Lower lobe of right lung (tissue), 2 donors: ENCODE measurements at regions not wholly inside any gene's neighbourhood (a gene's known extent, or its start where the extent isn't known, plus 50 kb on each side); places are given as distances from the start of the nearest gene placed in this dataset.
A peak's percentile ranks its signal among the peaks of the same experiment; 100 is the strongest.

Source experiments
- ATAC-seq, 2 donors: fragments of 200-7000 bp; cut with Tn5 transposase; one replicate each; pipeline ENCODE4 v1.9.1; 2020 to 2022; ENCODE audit warnings: mild to moderate bottlenecking in 2 of 2, moderate library complexity in 2 of 2
- DNase-seq: peaks from one replicate; pipeline ENCODE4 v3.0.0-alpha.2; 2020
- H3K27ac ChIP-seq: fragments of 200-600 bp; one replicate; pipeline ENCODE4 v1.8.0; 2022
- H3K27me3 ChIP-seq: fragments of 200-600 bp; one replicate; pipeline ENCODE4 v1.8.0; 2022; ENCODE audit warnings: low read depth
- H3K36me3 ChIP-seq: fragments of 200-600 bp; one replicate; pipeline ENCODE4 v1.8.0; 2022; ENCODE audit warnings: mild to moderate bottlenecking
- H3K4me1 ChIP-seq: fragments of 200-600 bp; one replicate; pipeline ENCODE4 v1.8.0; 2022
- H3K4me3 ChIP-seq: fragments of 200-600 bp; one replicate; pipeline ENCODE4 v1.8.0; 2022; ENCODE audit warnings: mild to moderate bottlenecking
- H3K9me3 ChIP-seq: fragments of 200-600 bp; one replicate; pipeline ENCODE4 v1.8.0; 2022
- intact Hi-C: fragments of 100-400 bp; cut with DNase I; formaldehyde crosslinking; loops from one replicate; pipeline ENCODE4 v1.11.0; 2022
- TF ChIP-seq, protein P1 (sequence below): fragments of 200-600 bp; IDR thresholded peaks from one replicate; pipeline ENCODE4 v1.8.0; 2022; ENCODE audit warnings: antibody characterized with exemption, mild to moderate bottlenecking
- donor health status: DM: no; HTN: yes; CAD: no; lungs with severe emphysema.

DNA sequence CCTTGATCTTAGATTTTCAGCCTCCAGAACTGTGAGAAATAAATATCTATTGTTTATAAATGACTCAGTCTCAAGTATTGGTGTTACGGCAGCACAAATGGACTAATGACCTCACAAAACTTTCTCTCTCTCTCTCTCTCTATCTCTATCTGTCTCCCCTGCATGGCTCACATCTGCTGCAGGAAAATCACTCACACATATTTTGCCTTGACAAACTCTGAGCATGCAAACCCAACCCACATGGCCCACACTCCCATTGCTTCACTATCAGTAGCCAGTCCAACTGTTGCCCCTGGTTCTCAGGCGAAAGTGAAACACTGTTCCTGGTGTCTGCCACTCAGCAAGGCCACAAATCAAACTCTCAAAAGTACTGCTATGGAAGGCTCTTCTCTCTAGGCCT, 66.4 kb upstream of the PIK3R1 start:
- Histone ChIP-seq H3K27ac (no peak overlapping the region), H3K4me1 (no peaks in the 10 kb centered on the region), H3K36me3 (no peaks in the 10 kb centered on the region), H3K27me3 (no peaks in the 10 kb centered on the region), H3K9me3 (no peaks in the 10 kb centered on the region), H3K4me3 (no peak overlapping the region)
- TF ChIP-seq, protein P1, sequence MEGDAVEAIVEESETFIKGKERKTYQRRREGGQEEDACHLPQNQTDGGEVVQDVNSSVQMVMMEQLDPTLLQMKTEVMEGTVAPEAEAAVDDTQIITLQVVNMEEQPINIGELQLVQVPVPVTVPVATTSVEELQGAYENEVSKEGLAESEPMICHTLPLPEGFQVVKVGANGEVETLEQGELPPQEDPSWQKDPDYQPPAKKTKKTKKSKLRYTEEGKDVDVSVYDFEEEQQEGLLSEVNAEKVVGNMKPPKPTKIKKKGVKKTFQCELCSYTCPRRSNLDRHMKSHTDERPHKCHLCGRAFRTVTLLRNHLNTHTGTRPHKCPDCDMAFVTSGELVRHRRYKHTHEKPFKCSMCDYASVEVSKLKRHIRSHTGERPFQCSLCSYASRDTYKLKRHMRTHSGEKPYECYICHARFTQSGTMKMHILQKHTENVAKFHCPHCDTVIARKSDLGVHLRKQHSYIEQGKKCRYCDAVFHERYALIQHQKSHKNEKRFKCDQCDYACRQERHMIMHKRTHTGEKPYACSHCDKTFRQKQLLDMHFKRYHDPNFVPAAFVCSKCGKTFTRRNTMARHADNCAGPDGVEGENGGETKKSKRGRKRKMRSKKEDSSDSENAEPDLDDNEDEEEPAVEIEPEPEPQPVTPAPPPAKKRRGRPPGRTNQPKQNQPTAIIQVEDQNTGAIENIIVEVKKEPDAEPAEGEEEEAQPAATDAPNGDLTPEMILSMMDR = no peak
- DNase-seq (no peak), ATAC-seq (peak in 1 of 2 donors; percentile 14)
- intact Hi-C loops = no loop called here

DNA sequence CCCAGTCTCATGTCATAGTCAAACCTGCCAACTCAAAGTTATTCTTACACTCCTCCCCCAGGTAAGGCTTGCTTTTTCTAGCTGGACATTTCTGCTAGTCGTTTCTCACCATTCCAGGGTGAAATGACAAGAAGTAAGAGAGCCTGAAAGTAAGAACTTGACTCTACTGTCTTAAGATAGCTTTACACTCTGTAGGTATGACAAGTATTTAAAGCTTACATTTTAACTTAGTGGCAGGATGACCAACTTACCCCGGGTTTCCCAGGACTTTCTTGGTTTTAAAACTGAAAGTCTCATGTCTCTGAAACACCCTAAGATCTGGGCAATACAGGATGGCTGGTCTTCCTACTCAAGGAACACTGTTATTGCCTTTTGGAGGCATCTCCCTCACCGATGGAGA, 67.5 kb upstream of the PIK3R1 start:
- Histone ChIP-seq H3K4me1 (no peaks in the 10 kb centered on the region), H3K27me3 (no peaks in the 10 kb centered on the region), H3K36me3 (no peaks in the 10 kb centered on the region), H3K9me3 (no peaks in the 10 kb centered on the region), H3K4me3 (no peak overlapping the region), H3K27ac (no peak overlapping the region)
- intact Hi-C loops = no loop called here
- DNase-seq (no peak), ATAC-seq (no peak)
- TF ChIP-seq, protein P1 = no peak

GRCh38 chr5:68147659-68148058, 67.9 kb upstream of the PIK3R1 start:
- H3K4me3 ChIP-seq = no peak overlapping the region

DNA sequence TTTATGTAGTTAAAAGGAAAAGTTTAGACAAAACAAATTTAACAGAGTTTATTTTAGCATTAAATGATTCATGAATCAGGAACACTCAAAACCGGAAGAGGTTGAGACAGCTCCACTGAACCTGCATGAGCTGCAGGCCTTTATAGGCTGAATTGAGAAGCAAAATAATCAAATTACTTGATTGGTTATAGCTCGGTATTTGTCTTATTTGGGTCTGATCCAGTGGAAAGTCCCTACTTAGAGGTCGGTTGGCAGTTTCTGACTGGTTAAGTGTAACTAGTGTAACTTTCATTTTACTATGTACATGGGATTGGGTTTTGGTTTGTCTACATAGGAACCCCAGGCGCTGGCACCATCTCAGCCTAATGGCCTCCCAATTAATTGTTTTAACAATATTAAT, 74.1 kb upstream of the PIK3R1 start:
- H3K4me3 ChIP-seq = no peak overlapping the region
- intact Hi-C loops = no loop called here
- no peak for DNase-seq
- H3K27me3 ChIP-seq = no peaks in the 10 kb centered on the region
- peak in 1 of 2 donors; percentile 33 for ATAC-seq
- no peaks in the 10 kb centered on the region for H3K36me3 ChIP-seq
- no peaks in the 10 kb centered on the region for H3K4me1 ChIP-seq
- no peak overlapping the region for H3K27ac ChIP-seq
- no peaks in the 10 kb centered on the region for H3K9me3 ChIP-seq
- TF ChIP-seq, protein P1 = no peak

More at GRCh38 chr5:68147659-68148058, 67.9 kb upstream of the PIK3R1 start:
- no peak overlapping the region for H3K27ac ChIP-seq
- no peak for DNase-seq
- no peaks in the 10 kb centered on the region for H3K9me3 ChIP-seq
- intact Hi-C loops = no loop called here
- H3K4me1 ChIP-seq = no peaks in the 10 kb centered on the region
- no peaks in the 10 kb centered on the region for H3K36me3 ChIP-seq
- H3K27me3 ChIP-seq = no peaks in the 10 kb centered on the region
- TF ChIP-seq, protein P1 = no peak
- ATAC-seq = no peak

DNA sequence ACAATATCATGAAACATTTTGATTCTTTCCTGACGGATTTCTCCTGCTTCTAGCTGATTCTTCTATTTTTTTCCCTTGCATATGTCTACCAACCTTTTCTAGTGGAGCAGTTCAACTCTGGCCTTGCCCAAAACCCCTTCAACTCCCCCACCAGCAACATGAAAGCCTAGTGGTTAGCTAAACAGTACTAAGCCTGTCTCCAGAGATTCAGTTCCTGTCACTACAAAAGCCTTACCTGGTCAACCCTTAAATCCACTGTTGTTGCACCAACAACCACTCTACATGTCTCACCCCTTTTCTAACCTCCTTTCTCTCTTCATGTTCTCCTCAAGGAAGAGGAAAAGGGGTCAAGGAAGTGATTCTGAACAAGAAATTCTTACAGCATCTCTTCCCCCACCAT, 74.8 kb upstream of the PIK3R1 start:
- ATAC-seq (no peak), DNase-seq (no peak)
- Histone ChIP-seq H3K27me3 (no peaks in the 10 kb centered on the region), H3K27ac (no peak overlapping the region), H3K4me1 (no peaks in the 10 kb centered on the region), H3K9me3 (no peaks in the 10 kb centered on the region), H3K4me3 (no peak overlapping the region), H3K36me3 (no peaks in the 10 kb centered on the region)
- TF ChIP-seq, protein P1 = no peak
- intact Hi-C loops = no loop called here
